PC-3 (cell line): ENCODE measurements at regions not wholly inside any gene's neighbourhood (a gene's known extent, or its start where the extent isn't known, plus 50 kb on each side); places are given as distances from the start of the nearest gene placed in this dataset.
"Not testable (repeated sequence)": the region's sequence is repeated elsewhere in the genome, so short reads cannot be mapped to it uniquely, and the experiment has no call there.

Experiments
- ATAC-seq: fragments of 200-7000 bp; cut with Tn5 transposase; 2 replicates; pipeline ENCODE4 v1.9.1; 2020; ENCODE audit warnings: mild to moderate bottlenecking, moderate library complexity
- BruUV-seq: library from RNA; stranded (reverse); fragments of 400-500 nt; replicated peaks from 2 replicates; lab custom pipeline; 2021; lab: Mats Ljungman, UMichigan
- CTCF ChIA-PET: fragments of 300-600 bp; sonication (Branson Sonifier 250); formaldehyde crosslinking; loops from one replicate; lab custom pipeline; 2022; ENCODE audit warnings: antibody characterized with exemption; lab: Charles Lee
- POLR2A ChIA-PET: fragments of 300-600 bp; sonication (Branson Sonifier 250); formaldehyde crosslinking; loops from one replicate; lab custom pipeline; 2022; ENCODE audit warnings: antibody characterized with exemption; ENCODE audit not compliant: unreplicated experiment; lab: Charles Lee
- DNase-seq: peaks from one replicate; pipeline ENCODE4 v3.0.0-alpha.2; 2015
- H2AFZ ChIP-seq: fragments of 300-600 bp; sonication (generic); 2 replicates; pipeline ENCODE4 v1.6.0; 2016; ENCODE audit warnings: antibody characterized with exemption, low read length
- H3F3A ChIP-seq: fragments of 300-600 bp; sonication (generic); one replicate; pipeline ENCODE4 v1.6.0; 2017; ENCODE audit warnings: antibody characterized with exemption, low read length, control low read depth, mild to moderate bottlenecking; ENCODE audit not compliant: unreplicated experiment
- H3K27ac ChIP-seq: fragments of 300-600 bp; sonication (generic); 2 replicates; pipeline ENCODE4 v1.5.1; 2016; ENCODE audit warnings: mild to moderate bottlenecking, low read length
- H3K27me3 ChIP-seq: fragments of 300-600 bp; sonication (generic); 2 replicates; pipeline ENCODE4 v1.6.1; 2016; ENCODE audit warnings: low read length, mixed read lengths
- H3K36me3 ChIP-seq: fragments of 300-600 bp; sonication (generic); 2 replicates; pipeline ENCODE4 v1.6.1; 2016; ENCODE audit warnings: low read depth, mixed run types, low read length, mixed read lengths
- H3K4me1 ChIP-seq: fragments of 300-600 bp; sonication (generic); 2 replicates; pipeline ENCODE4 v1.5.1; 2016; ENCODE audit warnings: low read length; ENCODE audit not compliant: insufficient read depth
- H3K4me2 ChIP-seq: fragments of 300-600 bp; sonication (generic); 2 replicates; pipeline ENCODE4 v1.6.0; 2016; ENCODE audit warnings: low read length
- H3K4me3 ChIP-seq: fragments of 300-600 bp; sonication (generic); 2 replicates; pipeline ENCODE4 v1.5.1; 2016; ENCODE audit warnings: mild to moderate bottlenecking, low read length, mixed read lengths
- H3K79me2 ChIP-seq: fragments of 300-600 bp; sonication (generic); 2 replicates; pipeline ENCODE4 v1.6.1; 2017; ENCODE audit warnings: low read length, mixed read lengths
- H3K9ac ChIP-seq: fragments of 300-600 bp; sonication (generic); 2 replicates; pipeline ENCODE4 v1.6.0; 2016; ENCODE audit warnings: mild to moderate bottlenecking, low read length
- H3K9me2 ChIP-seq: fragments of 300-600 bp; sonication (generic); replicated peaks from 2 replicates; pipeline ENCODE4 v1.6.1; 2016; ENCODE audit warnings: mixed run types, low read length, mixed read lengths
- H3K9me3 ChIP-seq: fragments of 300-600 bp; sonication (generic); 2 replicates; pipeline ENCODE4 v1.6.1; 2016; ENCODE audit warnings: low read length, mixed read lengths
- H4K20me1 ChIP-seq: fragments of 300-600 bp; sonication (generic); 2 replicates; pipeline ENCODE4 v1.6.1; 2016; ENCODE audit warnings: low read length, mixed read lengths
- CTCF ChIP-seq: fragments of 300-600 bp; sonication (generic); conservative IDR thresholded peaks from 2 replicates; pipeline ENCODE4 v1.5.1; 2017; ENCODE audit warnings: antibody characterized with exemption, low read depth, mild to moderate bottlenecking, low read length
- EZH2 ChIP-seq: fragments of 300-600 bp; sonication (generic); IDR thresholded peaks from one replicate; pipeline ENCODE4 v1.6.1; 2017; ENCODE audit warnings: antibody characterized with exemption, mild to moderate bottlenecking, low read length; ENCODE audit not compliant: unreplicated experiment
- EZH2phosphoT487 ChIP-seq: fragments of 300-600 bp; sonication (generic); IDR thresholded peaks from 2 replicates; pipeline ENCODE4 v1.6.1; 2018; ENCODE audit warnings: mild to moderate bottlenecking, antibody characterized with exemption, low read length, borderline replicate concordance
- intact Hi-C: fragments of 100-400 bp; cut with micrococcal nuclease; formaldehyde crosslinking; loops from 2 replicates; pipeline ENCODE4 v1.9.0; 2023

GRCh38 chr7:64433590-64433989, 119.8 kb downstream of the ZNF736 start:
- Histone ChIP-seq H3K4me1 (no peaks in the 10 kb centered on the region), H3K4me2 (no peak overlapping the region), H3K27ac (no peak overlapping the region), H3K9me3 (0 out of 2 replicates have a peak, but pooled peaks cover 10% of the 10 kb centered on the region), H3K79me2 (no peaks in the 10 kb centered on the region), H3F3A (no peaks in the 10 kb centered on the region), H3K36me3 (no peaks in the 10 kb centered on the region), H3K4me3 (no peak overlapping the region), H3K27me3 (no peaks in the 10 kb centered on the region), H2AFZ (no peak overlapping the region), H4K20me1 (no peaks in the 10 kb centered on the region), H3K9me2 (no peaks in the 10 kb centered on the region), H3K9ac (no peak overlapping the region)
- TF ChIP-seq CTCF (no peak), EZH2phosphoT487 (no peak), EZH2 (no peak)
- POLR2A ChIA-PET = no interaction called here
- CTCF ChIA-PET = no interaction called here
- DNase-seq (no peak), ATAC-seq (no peak)
- intact Hi-C loops = no loop called here
- BruUV-seq = no TSS peak

- TF ChIP-seq CTCF (no peak), EZH2 (no peak), EZH2phosphoT487 (no peak)
- Histone ChIP-seq H3K79me2 (no peaks in the 10 kb centered on the region), H3K9ac (no peak overlapping the region), H3K27me3 (no peaks in the 10 kb centered on the region), H3F3A (no peaks in the 10 kb centered on the region), H3K4me2 (no peak overlapping the region), H3K4me1 (no peaks in the 10 kb centered on the region), H3K36me3 (no peaks in the 10 kb centered on the region), H2AFZ (no peak overlapping the region), H3K4me3 (no peak overlapping the region), H3K9me3 (0 out of 2 replicates have a peak, but pooled peaks cover 6% of the 10 kb centered on the region), H3K9me2 (no peaks in the 10 kb centered on the region), H3K27ac (no peak overlapping the region), H4K20me1 (no peaks in the 10 kb centered on the region)
- ATAC-seq (no peak), DNase-seq (no peak)
- no TSS peak for BruUV-seq
- ChIA-PET POLR2A (no interaction called here), CTCF (no interaction called here)
- intact Hi-C loops = no loop called here
Measured at GRCh38 chr7:64431838-64432237, 118.1 kb downstream of the ZNF736 start.

GRCh38 chr7:64429232-64429631, 115.5 kb downstream of the ZNF736 start:
- ATAC-seq (no peak), DNase-seq (no peak)
- Histone ChIP-seq H3F3A (no peaks in the 10 kb centered on the region), H3K4me2 (no peak overlapping the region), H3K4me1 (no peaks in the 10 kb centered on the region), H4K20me1 (no peaks in the 10 kb centered on the region), H3K36me3 (no peaks in the 10 kb centered on the region), H3K27me3 (no peaks in the 10 kb centered on the region), H3K27ac (no peak overlapping the region), H2AFZ (no peak overlapping the region), H3K9me2 (no peaks in the 10 kb centered on the region), H3K9me3 (0 out of 2 replicates have a peak, but pooled peaks cover 6% of the 10 kb centered on the region), H3K4me3 (no peak overlapping the region), H3K79me2 (no peaks in the 10 kb centered on the region), H3K9ac (no peak overlapping the region)
- BruUV-seq = no TSS peak
- ChIA-PET CTCF (no interaction called here), POLR2A (no interaction called here)
- intact Hi-C loops = no loop called here
- TF ChIP-seq EZH2 = no peak
- no peak for TF ChIP-seq EZH2phosphoT487
- no peak for TF ChIP-seq CTCF

GRCh38 chr7:64425436-64425835, 111.7 kb downstream of the ZNF736 start:
- H3K4me2 ChIP-seq, H4K20me1 ChIP-seq, CTCF ChIA-PET, H3K4me3 ChIP-seq, H3F3A ChIP-seq, BruUV-seq, H3K79me2 ChIP-seq, H3K9ac ChIP-seq, H3K27ac ChIP-seq, POLR2A ChIA-PET, intact Hi-C loops, H3K9me3 ChIP-seq, H3K9me2 ChIP-seq, H3K27me3 ChIP-seq, ATAC-seq, DNase-seq, H3K36me3 ChIP-seq, H2AFZ ChIP-seq, H3K4me1 ChIP-seq: not testable (repeated sequence)
